Calu3 (cell line): ENCODE measurements at regions not wholly inside any gene's neighbourhood (a gene's known extent, or its start where the extent isn't known, plus 50 kb on each side); places are given as distances from the start of the nearest gene placed in this dataset.

ENCODE experiments used
- BruUV-seq: library from RNA; stranded (reverse); fragments of 400-500 nt; replicated peaks from 2 replicates; lab custom pipeline; 2021; lab: Mats Ljungman, UMichigan
- CTCF ChIA-PET: fragments of 300-600 bp; sonication (Branson Sonifier 250); formaldehyde crosslinking; loops from one replicate; lab custom pipeline; 2022; ENCODE audit warnings: antibody characterized with exemption; lab: Charles Lee
- DNase-seq: peaks from one replicate; pipeline ENCODE4 v3.0.0; 2022
- H3K27ac Mint-ChIP-seq: one replicate; pipeline ENCODE4 v1.8.0; 2022; ENCODE audit warnings: mixed read lengths; ENCODE audit not compliant: unreplicated experiment
- H3K27me3 Mint-ChIP-seq: one replicate; pipeline ENCODE4 v1.8.0; 2022; ENCODE audit warnings: mixed read lengths; ENCODE audit not compliant: unreplicated experiment
- H3K36me3 Mint-ChIP-seq: one replicate; pipeline ENCODE4 v1.8.0; 2022; ENCODE audit warnings: mild to moderate bottlenecking, moderate library complexity, mixed read lengths; ENCODE audit not compliant: insufficient read depth, unreplicated experiment
- H3K4me1 Mint-ChIP-seq: one replicate; pipeline ENCODE4 v1.8.0; 2022; ENCODE audit warnings: mild to moderate bottlenecking, low read depth, mixed read lengths; ENCODE audit not compliant: unreplicated experiment
- H3K4me3 Mint-ChIP-seq: one replicate; pipeline ENCODE4 v1.8.0; 2022; ENCODE audit warnings: mild to moderate bottlenecking, low read depth, moderate library complexity, mixed read lengths; ENCODE audit not compliant: unreplicated experiment
- H3K9me3 Mint-ChIP-seq: one replicate; pipeline ENCODE4 v1.8.0; 2022; ENCODE audit warnings: low read depth, mixed read lengths; ENCODE audit not compliant: unreplicated experiment
- CTCF ChIP-seq: fragments of 200-600 bp; IDR thresholded peaks from one replicate; pipeline ENCODE4 v1.8.0; 2022; ENCODE audit warnings: antibody characterized with exemption; ENCODE audit not compliant: unreplicated experiment
- intact Hi-C: fragments of 100-400 bp; cut with micrococcal nuclease; formaldehyde crosslinking; loops from one replicate; pipeline ENCODE4 v1.10.0; 2022; ENCODE audit not compliant: unreplicated experiment

- CTCF ChIA-PET, result interaction anchor here (0.5 to 1.4 kb wide), 2 partner anchors 12 to 413 kb away, joined by 3 to 4 read pairs; no protein-coding TSS in a partner anchor
- no peak for TF ChIP-seq CTCF
- Mint-ChIP-seq H3K4me1 (no peaks in the 10 kb centered on the region), H3K27me3 (no peaks in the 10 kb centered on the region), H3K36me3 (no peaks in the 10 kb centered on the region), H3K9me3 (peaks cover 3% of the 10 kb centered on the region), H3K4me3 (no peak overlapping the region), H3K27ac (no peak overlapping the region)
- no peak for DNase-seq
- intact Hi-C loops, result no loop called here
- no TSS peak for BruUV-seq
These were observed 131.4 kb upstream of the CHRM3 start for GRCh38 chr1:239254999-239255398.

- H3K36me3 Mint-ChIP-seq, result no peaks in the 10 kb centered on the region
- H3K9me3 Mint-ChIP-seq, result peaks cover 3% of the 10 kb centered on the region
- H3K4me3 Mint-ChIP-seq, result no peak overlapping the region
- TF ChIP-seq CTCF, result no peak
- no peaks in the 10 kb centered on the region for H3K27me3 Mint-ChIP-seq
- CTCF ChIA-PET, result no interaction called here
- DNase-seq, result no peak
- no peaks in the 10 kb centered on the region for H3K4me1 Mint-ChIP-seq
- intact Hi-C loops, result no loop called here
- BruUV-seq, result no TSS peak
- H3K27ac Mint-ChIP-seq, result no peak overlapping the region
These were observed 133.3 kb upstream of the CHRM3 start for GRCh38 chr1:239253032-239253431.

- intact Hi-C loops, result no loop called here
- Mint-ChIP-seq H3K27me3 (no peaks in the 10 kb centered on the region), H3K9me3 (no peaks in the 10 kb centered on the region), H3K4me1 (peaks cover 7% of the 10 kb centered on the region), H3K27ac (peak overlapping the region; percentile 21), H3K36me3 (no peaks in the 10 kb centered on the region), H3K4me3 (no peak overlapping the region)
- peak; percentile 62 for DNase-seq
- no TSS peak for BruUV-seq
- CTCF ChIA-PET, result no interaction called here
- no peak for TF ChIP-seq CTCF
These were observed 135.9 kb upstream of the CHRM3 start for GRCh38 chr1:239250353-239251035.

- DNase-seq, result no peak
- Mint-ChIP-seq H3K4me1 (peaks cover 7% of the 10 kb centered on the region), H3K4me3 (no peak overlapping the region), H3K36me3 (no peaks in the 10 kb centered on the region), H3K9me3 (no peaks in the 10 kb centered on the region), H3K27me3 (no peaks in the 10 kb centered on the region), H3K27ac (no peak overlapping the region)
- TF ChIP-seq CTCF, result no peak
- intact Hi-C loops, result no loop called here
- CTCF ChIA-PET, result no interaction called here
- BruUV-seq, result no TSS peak
These were observed 139.1 kb upstream of the CHRM3 start for GRCh38 chr1:239247285-239247684.
